OCI-LY7 (cell line): ENCODE measurements at regions not wholly inside any gene's neighbourhood (a gene's known extent, or its start where the extent isn't known, plus 50 kb on each side); places are given as distances from the start of the nearest gene placed in this dataset.

Experiments
- BruUV-seq: library from RNA; stranded (reverse); fragments of 400-500 nt; replicated peaks from 2 replicates; lab custom pipeline; 2021; lab: Mats Ljungman, UMichigan
- CTCF ChIA-PET: fragments of 300-600 bp; sonication (Branson Sonifier 250); formaldehyde crosslinking; loops from one replicate; lab custom pipeline; 2022; ENCODE audit warnings: antibody characterized with exemption; ENCODE audit not compliant: unreplicated experiment; lab: Charles Lee
- POLR2A ChIA-PET: fragments of 300-600 bp; sonication (Branson Sonifier 250); formaldehyde crosslinking; loops from one replicate; lab custom pipeline; 2022; ENCODE audit warnings: antibody characterized with exemption; lab: Charles Lee
- DNase-seq: peaks from one replicate; pipeline ENCODE4 v3.0.0-alpha.2; 2015; ENCODE audit warnings: low spot score
- H2AFZ ChIP-seq: fragments of 200-600 bp; sonication (generic), shearing (Covaris generic); 2 replicates; pipeline ENCODE4 v1.6.1; 2014; ENCODE audit warnings: mild to moderate bottlenecking, antibody characterized with exemption, low read length, moderate library complexity
- H3K27ac ChIP-seq: fragments of 200-600 bp; sonication (generic); 2 replicates; pipeline ENCODE4 v1.5.1; 2014; ENCODE audit warnings: mixed run types, low read depth, mild to moderate bottlenecking, moderate library complexity, low read length, inconsistent platforms; ENCODE audit not compliant: poor library complexity, severe bottlenecking
- H3K36me3 ChIP-seq: fragments of 200-600 bp; sonication (generic); 2 replicates; pipeline ENCODE4 v1.6.1; 2014; ENCODE audit warnings: mild to moderate bottlenecking, antibody characterized with exemption, low read length, moderate library complexity, mixed read lengths; ENCODE audit not compliant: insufficient read depth
- H3K4me1 ChIP-seq: fragments of 200-600 bp; sonication (generic); 2 replicates; pipeline ENCODE4 v1.5.1; 2014; ENCODE audit warnings: mild to moderate bottlenecking, low read length; ENCODE audit not compliant: insufficient read depth, poor library complexity, severe bottlenecking
- H3K4me2 ChIP-seq: fragments of 200-600 bp; sonication (generic); 2 replicates; pipeline ENCODE4 v1.6.1; 2014; ENCODE audit warnings: mild to moderate bottlenecking, low read length
- H3K4me3 ChIP-seq: fragments of 200-600 bp; sonication (generic); 2 replicates; pipeline ENCODE4 v1.5.1; 2014; ENCODE audit warnings: mild to moderate bottlenecking, low read depth, low read length; ENCODE audit not compliant: poor library complexity, severe bottlenecking
- H3K79me2 ChIP-seq: fragments of 200-600 bp; sonication (generic); 2 replicates; pipeline ENCODE4 v1.6.1; 2016; ENCODE audit warnings: low read depth, mild to moderate bottlenecking, low read length, moderate library complexity, mixed read lengths; ENCODE audit not compliant: insufficient read depth
- H3K9me2 ChIP-seq: fragments of 200-600 bp; sonication (generic); 2 replicates; pipeline ENCODE4 v1.6.1; 2016; ENCODE audit warnings: mild to moderate bottlenecking, low read length, mixed read lengths; ENCODE audit not compliant: insufficient read depth
- H3K9me3 ChIP-seq: fragments of 200-600 bp; sonication (generic); 2 replicates; pipeline ENCODE4 v1.6.1; 2014; ENCODE audit warnings: mild to moderate bottlenecking, mixed run types, low read length, mixed read lengths
- H4K20me1 ChIP-seq: fragments of 200-600 bp; sonication (generic); 2 replicates; pipeline ENCODE4 v1.6.1; 2014; ENCODE audit warnings: mild to moderate bottlenecking, antibody characterized with exemption, low read length, moderate library complexity, mixed read lengths; ENCODE audit not compliant: insufficient read depth
- EZH2phosphoT487 ChIP-seq: fragments of 200-600 bp; sonication (generic); IDR thresholded peaks from 2 replicates; pipeline ENCODE4 v1.6.1; 2018; ENCODE audit warnings: low read depth, borderline replicate concordance, mild to moderate bottlenecking, mixed run types, antibody characterized with exemption, low read length, moderate library complexity, mixed read lengths
- intact Hi-C: fragments of 100-400 bp; cut with micrococcal nuclease; formaldehyde crosslinking; loops from one replicate; pipeline ENCODE4 v1.10.0; 2022; ENCODE audit not compliant: unreplicated experiment
- TF ChIP-seq, protein P1 (sequence below): fragments of 200-600 bp; sonication (generic); conservative IDR thresholded peaks from 2 replicates; pipeline ENCODE4 v1.5.1; 2014; ENCODE audit warnings: mild to moderate bottlenecking, antibody characterized with exemption, low read length, moderate library complexity, mixed read lengths

DNA sequence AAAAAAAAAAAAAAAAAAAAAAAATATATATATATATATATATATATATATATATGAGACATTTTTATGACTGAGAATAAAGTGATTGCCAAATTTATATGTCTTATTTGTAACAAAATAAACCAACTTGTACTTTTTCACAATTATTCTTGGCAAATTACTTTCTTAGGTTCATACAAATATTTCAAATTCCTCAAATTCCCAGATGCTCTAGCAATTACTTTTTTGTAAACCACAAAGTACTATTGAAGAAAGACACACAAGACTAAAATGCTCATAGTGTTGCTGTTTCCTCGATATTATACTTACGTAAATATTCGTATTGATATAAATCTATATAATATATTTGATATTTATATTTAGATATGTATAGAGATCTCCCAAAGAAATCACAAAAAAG lies 390.0 kb downstream of the FAT4 start:
- intact Hi-C loops, result no loop called here
- no peaks in the 10 kb centered on the region for H3K4me1 ChIP-seq
- CTCF ChIA-PET, result no interaction called here
- no peaks in the 10 kb centered on the region for H3K9me3 ChIP-seq
- H2AFZ ChIP-seq, result no peak overlapping the region
- no peaks in the 10 kb centered on the region for H3K9me2 ChIP-seq
- no peak overlapping the region for H3K27ac ChIP-seq
- no TSS peak for BruUV-seq
- no peaks in the 10 kb centered on the region for H4K20me1 ChIP-seq
- DNase-seq, result no peak
- H3K36me3 ChIP-seq, result no peaks in the 10 kb centered on the region
- POLR2A ChIA-PET, result no interaction called here
- no peak overlapping the region for H3K4me2 ChIP-seq
- H3K4me3 ChIP-seq, result no peak overlapping the region
- TF ChIP-seq, protein P1, sequence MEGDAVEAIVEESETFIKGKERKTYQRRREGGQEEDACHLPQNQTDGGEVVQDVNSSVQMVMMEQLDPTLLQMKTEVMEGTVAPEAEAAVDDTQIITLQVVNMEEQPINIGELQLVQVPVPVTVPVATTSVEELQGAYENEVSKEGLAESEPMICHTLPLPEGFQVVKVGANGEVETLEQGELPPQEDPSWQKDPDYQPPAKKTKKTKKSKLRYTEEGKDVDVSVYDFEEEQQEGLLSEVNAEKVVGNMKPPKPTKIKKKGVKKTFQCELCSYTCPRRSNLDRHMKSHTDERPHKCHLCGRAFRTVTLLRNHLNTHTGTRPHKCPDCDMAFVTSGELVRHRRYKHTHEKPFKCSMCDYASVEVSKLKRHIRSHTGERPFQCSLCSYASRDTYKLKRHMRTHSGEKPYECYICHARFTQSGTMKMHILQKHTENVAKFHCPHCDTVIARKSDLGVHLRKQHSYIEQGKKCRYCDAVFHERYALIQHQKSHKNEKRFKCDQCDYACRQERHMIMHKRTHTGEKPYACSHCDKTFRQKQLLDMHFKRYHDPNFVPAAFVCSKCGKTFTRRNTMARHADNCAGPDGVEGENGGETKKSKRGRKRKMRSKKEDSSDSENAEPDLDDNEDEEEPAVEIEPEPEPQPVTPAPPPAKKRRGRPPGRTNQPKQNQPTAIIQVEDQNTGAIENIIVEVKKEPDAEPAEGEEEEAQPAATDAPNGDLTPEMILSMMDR, result no peak
- no peak for TF ChIP-seq EZH2phosphoT487
- no peaks in the 10 kb centered on the region for H3K79me2 ChIP-seq

DNA sequence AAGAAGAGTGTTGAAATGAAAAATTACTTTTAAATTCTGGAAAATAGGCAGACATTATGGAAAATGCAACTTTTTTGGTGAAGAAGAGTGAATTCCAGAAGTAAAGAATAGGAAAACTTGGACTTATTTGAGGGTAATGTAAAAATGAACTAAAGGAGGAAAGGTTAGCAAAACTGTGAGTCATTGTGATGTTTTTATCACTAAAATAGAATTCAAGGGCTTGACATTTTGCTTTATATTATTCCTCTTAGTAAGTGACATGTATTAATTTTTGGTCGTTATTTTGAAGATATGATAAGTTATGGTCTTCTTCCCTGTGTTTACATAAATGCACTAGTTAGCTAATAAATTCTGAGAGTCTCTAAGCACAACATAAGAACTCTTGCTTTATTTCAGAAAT lies 390.9 kb downstream of the FAT4 start:
- no peak overlapping the region for H2AFZ ChIP-seq
- ChIA-PET POLR2A (no interaction called here), CTCF (no interaction called here)
- H3K4me1 ChIP-seq, result no peaks in the 10 kb centered on the region
- no peak for TF ChIP-seq EZH2phosphoT487
- TF ChIP-seq, protein P1, result no peak
- H3K4me2 ChIP-seq, result no peak overlapping the region
- no peaks in the 10 kb centered on the region for H3K9me2 ChIP-seq
- H3K4me3 ChIP-seq, result no peak overlapping the region
- H3K9me3 ChIP-seq, result no peaks in the 10 kb centered on the region
- no peak for DNase-seq
- no TSS peak for BruUV-seq
- intact Hi-C loops, result no loop called here
- no peaks in the 10 kb centered on the region for H3K36me3 ChIP-seq
- no peaks in the 10 kb centered on the region for H3K79me2 ChIP-seq
- no peak overlapping the region for H3K27ac ChIP-seq
- H4K20me1 ChIP-seq, result no peaks in the 10 kb centered on the region

DNA sequence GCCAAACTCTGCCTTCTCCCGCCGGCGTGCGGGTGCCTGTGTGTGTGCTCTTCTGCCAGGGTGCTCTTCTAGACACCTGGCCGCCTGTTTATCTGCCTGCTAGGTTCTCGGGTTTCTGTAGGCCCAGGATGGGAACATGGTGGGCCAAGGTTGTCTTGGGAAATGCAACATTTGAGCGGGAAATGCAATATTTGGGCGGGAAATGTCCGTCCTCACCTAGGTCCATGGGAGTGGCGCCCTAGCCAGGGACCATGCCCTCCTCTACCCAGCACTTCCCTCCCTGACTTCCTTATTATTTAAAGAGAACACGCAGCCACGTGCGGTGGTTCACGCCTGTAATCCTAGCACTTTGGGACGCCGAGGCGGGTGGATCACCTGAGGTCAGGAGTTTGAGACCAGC lies 392.6 kb downstream of the FAT4 start:
- TF ChIP-seq, protein P1, result no peak
- no peak for TF ChIP-seq EZH2phosphoT487
- no TSS peak for BruUV-seq
- Histone ChIP-seq H2AFZ (no peak overlapping the region), H3K36me3 (no peaks in the 10 kb centered on the region), H3K9me2 (no peaks in the 10 kb centered on the region), H4K20me1 (no peaks in the 10 kb centered on the region), H3K4me2 (no peak overlapping the region), H3K79me2 (no peaks in the 10 kb centered on the region), H3K9me3 (no peaks in the 10 kb centered on the region), H3K4me3 (no peak overlapping the region), H3K4me1 (no peaks in the 10 kb centered on the region), H3K27ac (no peak overlapping the region)
- no peak for DNase-seq
- ChIA-PET CTCF (no interaction called here), POLR2A (no interaction called here)
- intact Hi-C loops, result no loop called here
